HEK293 (cell line): ENCODE measurements at regions not wholly inside any gene's neighbourhood (a gene's known extent, or its start where the extent isn't known, plus 50 kb on each side); places are given as distances from the start of the nearest gene placed in this dataset.

Experiments
- CTCF ChIA-PET: fragments of 350-600 bp; formaldehyde crosslinking; extraction: SDS; loops from one replicate; lab custom pipeline; 2021; ENCODE audit warnings: antibody characterized with exemption; lab: Yijun Ruan, JAX
- POLR2A ChIA-PET: fragments of 300-600 bp; formaldehyde crosslinking; extraction: SDS; loops from one replicate; lab custom pipeline; 2020; ENCODE audit warnings: antibody characterized with exemption, inconsistent platforms; lab: Yijun Ruan, JAX
- H3K27ac ChIP-seq: fragments of 200-500 bp; sonication (Bioruptor generic); 2 replicates; pipeline ENCODE4 v1.5.1; 2014; ENCODE audit warnings: low read depth, low read length, control low read depth, inconsistent platforms; ENCODE audit errors: extremely low read depth
- H3K36me3 ChIP-seq, 2 experiments: fragments of 200-500 bp in 1 of 2; sonication (Bioruptor generic) in 1 of 2; 1 replicate in 1 of 2; 2 replicates in 1 of 2; pipeline ENCODE4 v1.5.1; 2014 to 2017; ENCODE audit warnings: inconsistent platforms in 2 of 2, low read length in 2 of 2; ENCODE audit not compliant: control insufficient read depth in 2 of 2, insufficient read depth in 1 of 2
- H3K4me1 ChIP-seq: fragments of 200-500 bp; sonication (Bioruptor generic); 2 replicates; pipeline ENCODE4 v1.5.1; 2014; ENCODE audit warnings: mild to moderate bottlenecking, low read length, inconsistent platforms; ENCODE audit not compliant: control insufficient read depth, insufficient read depth
- H3K4me3 ChIP-seq: 2 replicates; pipeline ENCODE4 v1.5.1; 2011; ENCODE audit warnings: low read depth, mild to moderate bottlenecking, control low read depth, low read length, moderate library complexity
- H3K9me3 ChIP-seq: fragments of 200-500 bp; sonication (Bioruptor generic); 2 replicates; pipeline ENCODE4 v1.5.1; 2014; ENCODE audit warnings: low read depth, low read length, inconsistent platforms; ENCODE audit not compliant: control insufficient read depth, insufficient read depth
- KLF9 ChIP-seq: fragments of 450-650 bp; formaldehyde crosslinking; IDR thresholded peaks from 2 replicates; pipeline ENCODE4 v1.5.1; 2016; ENCODE audit warnings: missing biosample characterization, missing genetic modification characterization, low read depth
- MZF1 ChIP-seq: fragments of 450-650 bp; formaldehyde crosslinking; IDR thresholded peaks from 2 replicates; pipeline ENCODE4 v1.5.1; 2017; ENCODE audit warnings: missing biosample characterization, missing genetic modification characterization, borderline replicate concordance
- OSR2 ChIP-seq: fragments of 450-650 bp; formaldehyde crosslinking; IDR thresholded peaks from 2 replicates; pipeline ENCODE4 v1.5.1; 2016; ENCODE audit warnings: missing biosample characterization, missing genetic modification characterization
- PRDM1 ChIP-seq: fragments of 450-650 bp; formaldehyde crosslinking; IDR thresholded peaks from 2 replicates; pipeline ENCODE4; 2016; ENCODE audit warnings: missing biosample characterization, missing genetic modification characterization
- SP7 ChIP-seq: fragments of 450-650 bp; formaldehyde crosslinking; IDR thresholded peaks from 2 replicates; pipeline ENCODE4 v1.5.1; 2016; ENCODE audit warnings: missing biosample characterization, missing genetic modification characterization
- ZBTB10 ChIP-seq: fragments of 450-650 bp; formaldehyde crosslinking; IDR thresholded peaks from 2 replicates; pipeline ENCODE4 v1.5.1; 2016; ENCODE audit warnings: missing biosample characterization, missing genetic modification characterization
- ZBTB21 ChIP-seq: fragments of 450-650 bp; formaldehyde crosslinking; IDR thresholded peaks from 2 replicates; pipeline ENCODE4 v1.5.1; 2017; ENCODE audit warnings: missing biosample characterization, missing genetic modification characterization
- ZNF10 ChIP-seq: fragments of 450-650 bp; formaldehyde crosslinking; IDR thresholded peaks from 2 replicates; pipeline ENCODE4 v1.5.1; 2017; ENCODE audit warnings: missing biosample characterization, missing genetic modification characterization
- ZNF112 ChIP-seq: fragments of 450-650 bp; formaldehyde crosslinking; IDR thresholded peaks from 2 replicates; pipeline ENCODE4 v1.5.0; 2017; ENCODE audit warnings: missing biosample characterization, missing genetic modification characterization
- ZNF114 ChIP-seq: fragments of 450-650 bp; formaldehyde crosslinking; IDR thresholded peaks from 2 replicates; pipeline ENCODE4 v1.5.0; 2017; ENCODE audit warnings: missing biosample characterization, missing genetic modification characterization
- ZNF146 ChIP-seq: fragments of 450-650 bp; formaldehyde crosslinking; IDR thresholded peaks from 2 replicates; pipeline ENCODE4 v1.5.1; 2016; ENCODE audit warnings: missing biosample characterization, missing genetic modification characterization
- ZNF335 ChIP-seq: fragments of 450-650 bp; formaldehyde crosslinking; conservative IDR thresholded peaks from 2 replicates; pipeline ENCODE4 v1.5.1; 2016; ENCODE audit warnings: missing biosample characterization, missing genetic modification characterization
- ZNF404 ChIP-seq: fragments of 450-650 bp; formaldehyde crosslinking; IDR thresholded peaks from 2 replicates; pipeline ENCODE4 v1.5.1; 2017; ENCODE audit warnings: missing biosample characterization, missing genetic modification characterization
- ZNF48 ChIP-seq: fragments of 450-650 bp; formaldehyde crosslinking; IDR thresholded peaks from 2 replicates; pipeline ENCODE4 v1.5.1; 2016; ENCODE audit warnings: missing biosample characterization, missing genetic modification characterization
- ZNF513 ChIP-seq: fragments of 450-650 bp; IDR thresholded peaks from 2 replicates; pipeline ENCODE4 v1.5.1; 2018; ENCODE audit warnings: missing biosample characterization, missing genetic modification characterization
- ZNF571 ChIP-seq: fragments of 450-650 bp; formaldehyde crosslinking; IDR thresholded peaks from 2 replicates; pipeline ENCODE4 v1.5.0; 2017; ENCODE audit warnings: missing biosample characterization, missing genetic modification characterization
- ZNF585B ChIP-seq: fragments of 450-650 bp; formaldehyde crosslinking; IDR thresholded peaks from 2 replicates; pipeline ENCODE4 v1.5.1; 2016; ENCODE audit warnings: missing biosample characterization, missing genetic modification characterization
- ZNF624 ChIP-seq: fragments of 450-650 bp; formaldehyde crosslinking; IDR thresholded peaks from 2 replicates; pipeline ENCODE4 v1.5.1; 2017; ENCODE audit warnings: missing biosample characterization, missing genetic modification characterization
- ZNF626 ChIP-seq: fragments of 450-650 bp; sonication (Bioruptor Pico); formaldehyde crosslinking; IDR thresholded peaks from 2 replicates; pipeline ENCODE4 v1.5.1; 2018; ENCODE audit warnings: missing biosample characterization, missing genetic modification characterization, inconsistent platforms
- ZNF792 ChIP-seq: fragments of 450-650 bp; formaldehyde crosslinking; IDR thresholded peaks from 2 replicates; pipeline ENCODE4 v1.5.1; 2016; ENCODE audit warnings: missing biosample characterization, missing genetic modification characterization
- TF ChIP-seq, protein P1 (sequence below): fragments of 450-650 bp; formaldehyde crosslinking; IDR thresholded peaks from 2 replicates; pipeline ENCODE4 v1.5.0; 2017; ENCODE audit warnings: missing biosample characterization, missing genetic modification characterization, borderline replicate concordance
- TF ChIP-seq, protein P2 (sequence below): fragments of 450-650 bp; formaldehyde crosslinking; IDR thresholded peaks from 2 replicates; pipeline ENCODE4; 2016; ENCODE audit warnings: missing biosample characterization, missing genetic modification characterization
- TF ChIP-seq, protein P3 (sequence below): fragments of 450-650 bp; formaldehyde crosslinking; IDR thresholded peaks from 2 replicates; pipeline ENCODE4 v1.5.1; 2016; ENCODE audit warnings: missing biosample characterization, missing genetic modification characterization

GRCh38 chr15:53165988-53166683, 376.0 kb upstream of the ONECUT1 start:
- TF ChIP-seq ZNF571 (no peak), ZNF513 (tag by site-specific recombination) (no peak), ZNF585B (tag by site-specific recombination) (no peak), MZF1 (tag by site-specific recombination) (no peak), PRDM1 (tag by site-specific recombination) (no peak), ZNF404 (tag by site-specific recombination) (no peak)
- Histone ChIP-seq H3K36me3 (no peaks in the 10 kb centered on the region), H3K9me3 (no peaks in the 10 kb centered on the region), H3K4me1 (no peaks in the 10 kb centered on the region), H3K27ac (no peak overlapping the region), H3K4me3 (no peak overlapping the region)
- ChIA-PET POLR2A (no interaction called here), CTCF (no interaction called here)

GRCh38 chr15:53160092-53160704, 370.1 kb upstream of the ONECUT1 start:
- Histone ChIP-seq H3K27ac (no peak overlapping the region), H3K9me3 (no peaks in the 10 kb centered on the region), H3K36me3 (no peaks in the 10 kb centered on the region), H3K4me3 (no peak overlapping the region), H3K4me1 (no peaks in the 10 kb centered on the region)
- ChIA-PET CTCF (interaction anchor here (0.6 kb wide), 1 partner anchor 396 kb away, joined by 3 read pairs; no protein-coding TSS in a partner anchor), POLR2A (no interaction called here)
- TF ChIP-seq ZNF624, result no peak
- TF ChIP-seq, protein P1, sequence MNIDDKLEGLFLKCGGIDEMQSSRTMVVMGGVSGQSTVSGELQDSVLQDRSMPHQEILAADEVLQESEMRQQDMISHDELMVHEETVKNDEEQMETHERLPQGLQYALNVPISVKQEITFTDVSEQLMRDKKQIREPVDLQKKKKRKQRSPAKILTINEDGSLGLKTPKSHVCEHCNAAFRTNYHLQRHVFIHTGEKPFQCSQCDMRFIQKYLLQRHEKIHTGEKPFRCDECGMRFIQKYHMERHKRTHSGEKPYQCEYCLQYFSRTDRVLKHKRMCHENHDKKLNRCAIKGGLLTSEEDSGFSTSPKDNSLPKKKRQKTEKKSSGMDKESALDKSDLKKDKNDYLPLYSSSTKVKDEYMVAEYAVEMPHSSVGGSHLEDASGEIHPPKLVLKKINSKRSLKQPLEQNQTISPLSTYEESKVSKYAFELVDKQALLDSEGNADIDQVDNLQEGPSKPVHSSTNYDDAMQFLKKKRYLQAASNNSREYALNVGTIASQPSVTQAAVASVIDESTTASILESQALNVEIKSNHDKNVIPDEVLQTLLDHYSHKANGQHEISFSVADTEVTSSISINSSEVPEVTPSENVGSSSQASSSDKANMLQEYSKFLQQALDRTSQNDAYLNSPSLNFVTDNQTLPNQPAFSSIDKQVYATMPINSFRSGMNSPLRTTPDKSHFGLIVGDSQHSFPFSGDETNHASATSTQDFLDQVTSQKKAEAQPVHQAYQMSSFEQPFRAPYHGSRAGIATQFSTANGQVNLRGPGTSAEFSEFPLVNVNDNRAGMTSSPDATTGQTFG (tag by site-specific recombination), result no peak
- TF ChIP-seq KLF9 (tag by site-specific recombination), result no peak
- TF ChIP-seq SP7 (tag by site-specific recombination), result no peak
- TF ChIP-seq ZNF335, result no peak
- no peak for TF ChIP-seq ZNF626 (tag by site-specific recombination)
- TF ChIP-seq ZNF146 (tag by site-specific recombination), result no peak
- TF ChIP-seq, protein P2, sequence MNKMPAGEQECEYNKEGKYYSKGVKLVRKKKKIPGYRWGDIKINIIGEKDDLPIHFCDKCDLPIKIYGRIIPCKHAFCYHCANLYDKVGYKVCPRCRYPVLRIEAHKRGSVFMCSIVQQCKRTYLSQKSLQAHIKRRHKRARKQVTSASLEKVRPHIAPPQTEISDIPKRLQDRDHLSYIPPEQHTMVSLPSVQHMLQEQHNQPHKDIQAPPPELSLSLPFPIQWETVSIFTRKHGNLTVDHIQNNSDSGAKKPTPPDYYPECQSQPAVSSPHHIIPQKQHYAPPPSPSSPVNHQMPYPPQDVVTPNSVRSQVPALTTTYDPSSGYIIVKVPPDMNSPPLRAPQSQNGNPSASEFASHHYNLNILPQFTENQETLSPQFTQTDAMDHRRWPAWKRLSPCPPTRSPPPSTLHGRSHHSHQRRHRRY, result no peak
- TF ChIP-seq ZNF48, result no peak
- no peak for TF ChIP-seq ZNF112 (tag by site-specific recombination)
- no peak for TF ChIP-seq OSR2 (tag by site-specific recombination)
- TF ChIP-seq ZBTB10, result no peak
- no peak for TF ChIP-seq ZNF10 (tag by site-specific recombination)
- TF ChIP-seq ZNF114 (tag by site-specific recombination), result no peak
- TF ChIP-seq ZNF792 (tag by site-specific recombination), result no peak
- no peak for TF ChIP-seq ZBTB21 (tag by site-specific recombination)
- TF ChIP-seq, protein P3, sequence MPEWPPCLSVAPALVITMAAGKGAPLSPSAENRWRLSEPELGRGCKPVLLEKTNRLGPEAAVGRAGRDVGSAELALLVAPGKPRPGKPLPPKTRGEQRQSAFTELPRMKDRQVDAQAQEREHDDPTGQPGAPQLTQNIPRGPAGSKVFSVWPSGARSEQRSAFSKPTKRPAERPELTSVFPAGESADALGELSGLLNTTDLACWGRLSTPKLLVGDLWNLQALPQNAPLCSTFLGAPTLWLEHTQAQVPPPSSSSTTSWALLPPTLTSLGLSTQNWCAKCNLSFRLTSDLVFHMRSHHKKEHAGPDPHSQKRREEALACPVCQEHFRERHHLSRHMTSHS (tag by site-specific recombination), result no peak
